DND-41 (cell line): ENCODE measurements at regions not wholly inside any gene's neighbourhood (a gene's known extent, or its start where the extent isn't known, plus 50 kb on each side); places are given as distances from the start of the nearest gene placed in this dataset.

Experiments
- ATAC-seq: fragments of 200-7000 bp; cut with Tn5 transposase; 3 replicates; pipeline ENCODE4 v1.9.1; 2021; ENCODE audit warnings: low read depth; ENCODE audit not compliant: insufficient read depth
- DNase-seq: peaks from one replicate; pipeline ENCODE4 v3.0.0-alpha.2; 2020
- H2AFZ ChIP-seq: 2 replicates; pipeline ENCODE4 v1.6.0; 2012; ENCODE audit warnings: low read depth, low read length
- H3K27ac ChIP-seq: 2 replicates; pipeline ENCODE4 v1.5.1; 2012; ENCODE audit warnings: low read length, inconsistent platforms
- H3K27me3 ChIP-seq: fragments of 200-600 bp; sonication (generic); 2 replicates; pipeline ENCODE4 v1.6.0; 2012; ENCODE audit warnings: low read length, mild to moderate bottlenecking, inconsistent platforms; ENCODE audit not compliant: insufficient read depth, poor library complexity
- H3K36me3 ChIP-seq: 2 replicates; pipeline ENCODE4 v1.5.1; 2012; ENCODE audit warnings: low read length, inconsistent platforms; ENCODE audit not compliant: insufficient read depth
- H3K4me1 ChIP-seq: 2 replicates; pipeline ENCODE4 v1.5.1; 2012; ENCODE audit warnings: mild to moderate bottlenecking, low read length; ENCODE audit not compliant: insufficient read depth
- H3K4me2 ChIP-seq: 2 replicates; pipeline ENCODE4 v1.6.0; 2012; ENCODE audit warnings: mild to moderate bottlenecking, moderate library complexity, low read length, inconsistent platforms; ENCODE audit not compliant: insufficient read depth
- H3K4me3 ChIP-seq, 2 experiments: fragments of 200-600 bp in 1 of 2; shearing (Covaris generic) in 1 of 2; 2 replicates each; pipeline ENCODE4 v1.5.1; 2012 to 2016; ENCODE audit warnings: inconsistent platforms in 2 of 2, low read length in 2 of 2, mild to moderate bottlenecking in 2 of 2, low read depth in 1 of 2, moderate library complexity in 1 of 2
- H3K79me2 ChIP-seq: 2 replicates; pipeline ENCODE4 v1.6.0; 2012; ENCODE audit warnings: low read length, inconsistent platforms; ENCODE audit not compliant: insufficient read depth
- H3K9ac ChIP-seq: 2 replicates; pipeline ENCODE4 v1.6.0; 2012; ENCODE audit warnings: low read depth, mild to moderate bottlenecking, inconsistent platforms, low read length, moderate library complexity
- H3K9me3 ChIP-seq: 2 replicates; pipeline ENCODE4 v1.5.1; 2012; ENCODE audit warnings: low read length, moderate library complexity, mild to moderate bottlenecking, inconsistent platforms; ENCODE audit not compliant: insufficient read depth, severe bottlenecking
- H4K20me1 ChIP-seq: 2 replicates; pipeline ENCODE4 v1.6.0; 2012; ENCODE audit warnings: low read length; ENCODE audit not compliant: insufficient read depth
- CTCF ChIP-seq: IDR thresholded peaks from 2 replicates; pipeline ENCODE4 v1.5.1; 2012; ENCODE audit warnings: borderline replicate concordance, low read length, moderate library complexity, mild to moderate bottlenecking; ENCODE audit not compliant: poor library complexity, severe bottlenecking; ENCODE audit errors: extremely low read depth
- EZH2 ChIP-seq: IDR thresholded peaks from 3 replicates; pipeline ENCODE4 v1.6.1; 2012; ENCODE audit warnings: borderline replicate concordance, low read depth, mild to moderate bottlenecking, moderate library complexity, low read length, inconsistent platforms; ENCODE audit not compliant: severe bottlenecking

- H3K9ac ChIP-seq = no peak overlapping the region
These were observed 91.2 kb downstream of the AIPL1 start for GRCh38 chr17:6343736-6344135.

GRCh38 chr17:6343191-6343590 lies 91.7 kb downstream of the AIPL1 start:
- H3K4me3 ChIP-seq = no peak overlapping the region
- no peaks in the 10 kb centered on the region for H3K27me3 ChIP-seq
- no peaks in the 10 kb centered on the region for H4K20me1 ChIP-seq
- no peaks in the 10 kb centered on the region for H3K36me3 ChIP-seq
- DNase-seq (no peak), ATAC-seq (no peak)
- H3K9ac ChIP-seq = no peak overlapping the region
- H3K9me3 ChIP-seq = no peaks in the 10 kb centered on the region
- TF ChIP-seq CTCF = no peak
- no peak for TF ChIP-seq EZH2
- no peaks in the 10 kb centered on the region for H3K4me1 ChIP-seq
- no peak overlapping the region for H3K27ac ChIP-seq
- no peaks in the 10 kb centered on the region for H3K79me2 ChIP-seq
- no peak overlapping the region for H3K4me2 ChIP-seq
- no peak overlapping the region for H2AFZ ChIP-seq

More at GRCh38 chr17:6343736-6344135, 91.2 kb downstream of the AIPL1 start:
- DNase-seq (no peak), ATAC-seq (no peak)
- H3K27me3 ChIP-seq = no peaks in the 10 kb centered on the region
- H4K20me1 ChIP-seq = no peaks in the 10 kb centered on the region
- H3K4me1 ChIP-seq = no peaks in the 10 kb centered on the region
- TF ChIP-seq EZH2 (no peak), CTCF (no peak)
- H3K36me3 ChIP-seq = no peaks in the 10 kb centered on the region
- H3K4me2 ChIP-seq = no peak overlapping the region
- H3K79me2 ChIP-seq = no peaks in the 10 kb centered on the region
- no peak overlapping the region for H3K27ac ChIP-seq
- no peak overlapping the region for H2AFZ ChIP-seq
- no peak overlapping the region for H3K4me3 ChIP-seq
- no peaks in the 10 kb centered on the region for H3K9me3 ChIP-seq

GRCh38 chr17:6340708-6341107 lies 94.2 kb downstream of the AIPL1 start:
- no peaks in the 10 kb centered on the region for H4K20me1 ChIP-seq
- TF ChIP-seq EZH2 = no peak
- H3K4me2 ChIP-seq = no peak overlapping the region
- no peaks in the 10 kb centered on the region for H3K27me3 ChIP-seq
- H3K79me2 ChIP-seq = no peaks in the 10 kb centered on the region
- DNase-seq (no peak), ATAC-seq (no peak)
- H3K4me1 ChIP-seq = no peaks in the 10 kb centered on the region
- H3K4me3 ChIP-seq = no peak overlapping the region
- H3K9ac ChIP-seq = no peak overlapping the region
- no peak overlapping the region for H3K27ac ChIP-seq
- H2AFZ ChIP-seq = no peak overlapping the region
- H3K36me3 ChIP-seq = no peaks in the 10 kb centered on the region
- H3K9me3 ChIP-seq = no peaks in the 10 kb centered on the region

GRCh38 chr17:6334386-6334785 lies 100.5 kb downstream of the AIPL1 start:
- H3K4me2 ChIP-seq = no peak overlapping the region
- H2AFZ ChIP-seq = no peak overlapping the region
- TF ChIP-seq CTCF (no peak), EZH2 (no peak)
- H3K36me3 ChIP-seq = no peaks in the 10 kb centered on the region
- no peak for DNase-seq
- no peak for ATAC-seq
- H3K9me3 ChIP-seq = no peaks in the 10 kb centered on the region
- H3K4me3 ChIP-seq = no peak overlapping the region
- no peak overlapping the region for H3K9ac ChIP-seq
- H3K27ac ChIP-seq = no peak overlapping the region
- H3K4me1 ChIP-seq = no peaks in the 10 kb centered on the region
- H3K79me2 ChIP-seq = no peaks in the 10 kb centered on the region
- H3K27me3 ChIP-seq = no peaks in the 10 kb centered on the region
- no peaks in the 10 kb centered on the region for H4K20me1 ChIP-seq
